ENCODE measurements at regions not wholly inside any gene's neighbourhood (a gene's known extent, or its start where the extent isn't known, plus 50 kb on each side); places are given as distances from the start of the nearest gene placed in this dataset.

DNA sequence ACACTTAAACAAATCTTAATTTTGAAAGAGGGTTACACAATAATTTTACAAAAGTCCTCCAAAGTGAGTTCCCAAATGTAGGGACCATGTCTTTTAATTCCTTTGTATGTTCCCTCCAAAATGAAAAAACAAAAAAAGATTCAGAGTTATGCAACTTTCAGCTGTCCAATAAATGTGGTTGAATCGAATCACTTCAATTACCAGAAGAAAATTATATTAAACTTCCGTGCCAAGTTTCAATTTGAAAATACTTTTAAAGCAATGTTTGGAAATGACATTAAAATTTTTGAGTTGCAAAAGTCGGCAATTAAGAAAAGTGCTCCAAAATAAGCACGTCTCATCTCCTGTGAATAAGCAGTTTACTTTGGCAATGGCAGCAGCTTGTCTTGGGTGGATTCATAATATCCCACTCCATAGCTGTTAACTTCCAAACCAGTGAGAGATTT lies 60.3 kb upstream of the C1GALT1 start:
- Mint-ChIP-seq H3K4me3 (no peak overlapping the region), H3K9me3 (no peaks in the 10 kb centered on the region), H3K4me1 (no peaks in the 10 kb centered on the region), H3K27ac (ENCODE audit: low read depth) (no peak overlapping the region), H3K27me3 (peaks cover 10% of the 10 kb centered on the region), H3K36me3 (ENCODE audit: insufficient read depth) (no peaks in the 10 kb centered on the region)
- no peak for DNase-seq (ENCODE audit: low spot score in 2 of 2)
- no peak for ATAC-seq (replicated peaks; ENCODE audit: extremely low read depth, poor library complexity, severe bottlenecking)

DNA sequence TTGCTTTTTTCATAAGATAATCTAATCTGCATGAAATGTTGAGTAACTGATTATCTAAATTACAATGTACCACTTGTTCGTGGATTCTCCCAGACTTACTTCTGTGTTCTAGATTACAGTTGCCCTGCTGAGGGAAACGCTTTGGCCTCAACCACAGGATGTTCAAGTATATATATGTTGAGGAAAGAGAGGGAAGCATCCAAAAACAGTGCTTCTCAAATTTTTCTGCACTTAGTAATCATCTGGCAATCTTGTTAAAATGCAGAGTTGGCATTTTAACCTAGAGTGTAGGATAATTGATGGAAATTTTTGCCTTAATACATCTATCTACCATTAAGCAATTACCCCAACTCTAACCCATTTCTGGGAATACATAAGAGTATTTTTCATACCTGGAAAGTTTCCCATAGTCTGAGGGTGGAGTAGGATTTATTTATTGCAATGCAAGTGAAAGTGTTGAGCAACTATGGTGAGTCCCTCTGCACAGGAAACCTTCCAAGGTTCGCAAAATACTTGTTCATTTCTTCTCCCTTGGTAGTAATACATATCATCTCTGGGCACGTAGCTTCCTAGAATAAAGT lies 59.6 kb upstream of the C1GALT1 start:
- Mint-ChIP-seq H3K4me3 (no peak overlapping the region), H3K27me3 (peaks cover 10% of the 10 kb centered on the region), H3K27ac (ENCODE audit: low read depth) (no peak overlapping the region), H3K9me3 (no peaks in the 10 kb centered on the region), H3K4me1 (no peaks in the 10 kb centered on the region), H3K36me3 (ENCODE audit: insufficient read depth) (no peaks in the 10 kb centered on the region)
- ATAC-seq (replicated peaks; ENCODE audit: extremely low read depth, poor library complexity, severe bottlenecking): no peak
- no peak for DNase-seq (ENCODE audit: low spot score in 2 of 2)

DNA sequence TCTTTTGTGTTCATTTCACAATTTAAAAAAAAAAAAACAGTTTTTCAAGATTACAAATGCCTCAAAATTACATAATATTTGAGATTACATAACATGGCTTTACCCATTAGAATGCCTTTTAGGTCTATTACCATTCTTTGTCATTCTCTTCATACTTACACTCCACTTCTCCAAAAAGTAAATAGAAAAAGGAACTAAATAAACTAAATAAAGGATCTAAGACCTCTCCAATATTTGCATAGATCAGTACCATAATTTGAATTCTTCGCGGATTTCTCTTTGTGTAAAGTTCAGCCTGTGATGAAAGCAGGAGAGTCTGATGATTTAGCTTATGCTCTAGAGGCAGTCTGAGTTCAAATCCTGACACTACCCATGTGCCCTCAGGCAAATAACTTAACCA lies 56.4 kb upstream of the C1GALT1 start:
- ATAC-seq (replicated peaks; ENCODE audit: extremely low read depth, poor library complexity, severe bottlenecking) (no peak), DNase-seq (ENCODE audit: low spot score in 2 of 2) (no peak)
- Mint-ChIP-seq H3K27me3 (peaks cover 10% of the 10 kb centered on the region), H3K4me1 (no peaks in the 10 kb centered on the region), H3K9me3 (no peaks in the 10 kb centered on the region), H3K4me3 (no peak overlapping the region), H3K36me3 (ENCODE audit: insufficient read depth) (no peaks in the 10 kb centered on the region), H3K27ac (ENCODE audit: low read depth) (no peak overlapping the region)

DNA sequence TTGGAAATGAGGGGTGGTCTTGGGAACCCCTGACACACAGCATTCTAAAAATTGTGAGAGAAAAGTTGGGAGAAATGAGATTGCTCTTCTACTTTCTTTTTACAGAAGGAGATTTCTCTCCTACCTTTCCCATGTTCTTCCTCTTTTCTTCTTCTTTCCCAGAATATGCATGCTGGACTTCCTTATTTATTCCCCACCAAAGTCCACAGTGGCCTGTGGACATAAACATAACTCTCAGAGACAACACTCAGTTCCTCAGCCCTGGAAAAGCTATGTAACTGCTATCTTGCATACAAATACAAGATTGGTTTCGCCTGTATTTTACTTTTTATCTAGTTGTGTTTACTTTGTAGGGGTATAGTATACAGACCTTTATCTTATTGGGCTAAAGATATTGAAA lies 54.6 kb upstream of the C1GALT1 start:
- Mint-ChIP-seq H3K27ac (ENCODE audit: low read depth) (no peak overlapping the region), H3K27me3 (peaks cover 10% of the 10 kb centered on the region), H3K4me3 (no peak overlapping the region), H3K4me1 (peaks cover 4% of the 10 kb centered on the region), H3K36me3 (ENCODE audit: insufficient read depth) (peaks cover 2% of the 10 kb centered on the region), H3K9me3 (no peaks in the 10 kb centered on the region)
- no peak for DNase-seq (ENCODE audit: low spot score in 2 of 2)
- no peak for ATAC-seq (replicated peaks; ENCODE audit: extremely low read depth, poor library complexity, severe bottlenecking)

DNA sequence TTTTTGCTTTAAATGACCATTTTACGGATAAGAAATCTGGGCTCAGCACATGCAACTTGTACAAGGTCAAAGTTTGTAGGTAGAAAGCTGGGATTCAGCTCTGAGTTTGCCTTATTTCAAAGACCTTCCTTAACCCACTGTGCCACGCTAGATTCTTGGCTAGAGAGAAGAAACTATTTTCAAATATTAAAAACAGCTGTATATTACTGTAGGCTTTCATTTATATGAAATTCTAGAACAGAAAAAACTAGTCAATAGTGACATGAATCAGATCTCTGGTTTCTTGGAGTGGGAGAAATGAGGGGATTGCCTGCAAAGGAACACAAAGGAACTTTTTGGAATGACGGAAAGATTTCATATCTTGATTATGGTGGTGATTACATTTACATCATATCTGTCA lies 53.0 kb upstream of the C1GALT1 start:
- no peak for DNase-seq (ENCODE audit: low spot score in 2 of 2)
- Mint-ChIP-seq H3K27me3 (peaks cover 4% of the 10 kb centered on the region), H3K36me3 (ENCODE audit: insufficient read depth) (peaks cover 2% of the 10 kb centered on the region), H3K27ac (ENCODE audit: low read depth) (no peak overlapping the region), H3K4me3 (no peak overlapping the region), H3K4me1 (peaks cover 4% of the 10 kb centered on the region), H3K9me3 (no peaks in the 10 kb centered on the region)
- no peak for ATAC-seq (replicated peaks; ENCODE audit: extremely low read depth, poor library complexity, severe bottlenecking)

DNA sequence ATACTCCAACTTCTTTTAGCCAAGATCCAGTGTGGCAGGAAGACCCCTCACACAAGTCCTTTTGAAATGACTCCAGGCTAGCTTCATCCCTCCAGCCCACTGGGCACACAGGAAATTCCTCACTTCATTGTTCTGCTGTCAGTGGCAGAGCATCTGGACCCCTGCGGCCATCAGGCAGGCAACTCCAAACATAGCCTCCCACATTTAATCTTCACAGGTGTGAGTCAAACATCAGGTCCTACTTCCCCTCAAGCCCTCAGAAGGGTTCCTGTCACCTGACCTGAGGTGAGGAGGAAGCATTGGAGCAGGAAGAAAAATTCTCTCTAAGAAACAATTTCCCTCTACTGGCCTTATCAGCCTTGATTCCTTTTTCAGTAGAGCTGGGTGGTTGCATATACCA lies 51.1 kb upstream of the C1GALT1 start:
- no peaks in the 10 kb centered on the region for H3K9me3 Mint-ChIP-seq
- ATAC-seq (replicated peaks; ENCODE audit: extremely low read depth, poor library complexity, severe bottlenecking) (no peak), DNase-seq (ENCODE audit: low spot score in 2 of 2) (no peak)
- peaks cover 2% of the 10 kb centered on the region for H3K36me3 Mint-ChIP-seq (ENCODE audit: insufficient read depth)
- H3K4me1 Mint-ChIP-seq: peaks cover 9% of the 10 kb centered on the region
- no peak overlapping the region for H3K4me3 Mint-ChIP-seq
- H3K27me3 Mint-ChIP-seq: no peaks in the 10 kb centered on the region
- no peak overlapping the region for H3K27ac Mint-ChIP-seq (ENCODE audit: low read depth)
